Upper lobe of right lung (tissue), 1 donor: ENCODE measurements at regions not wholly inside any gene's neighbourhood (a gene's known extent, or its start where the extent isn't known, plus 50 kb on each side); places are given as distances from the start of the nearest gene placed in this dataset.

Experiments used
- ATAC-seq: fragments of 200-7000 bp; cut with Tn5 transposase; one replicate; pipeline ENCODE4 v1.9.1; 2020; ENCODE audit warnings: mild to moderate bottlenecking, moderate library complexity
- DNase-seq: peaks from one replicate; pipeline ENCODE4 v3.0.0-alpha.2; 2020
- H3K27ac ChIP-seq: fragments of 200-600 bp; one replicate; pipeline ENCODE4 v1.8.0; 2022
- H3K27me3 ChIP-seq: fragments of 200-600 bp; one replicate; pipeline ENCODE4 v1.8.0; 2022; ENCODE audit warnings: mild to moderate bottlenecking
- H3K36me3 ChIP-seq: fragments of 200-600 bp; one replicate; pipeline ENCODE4 v1.8.0; 2022
- H3K4me1 ChIP-seq: fragments of 200-600 bp; one replicate; pipeline ENCODE4 v1.8.0; 2022
- H3K4me3 ChIP-seq: fragments of 200-600 bp; one replicate; pipeline ENCODE4 v1.8.0; 2022; ENCODE audit warnings: mild to moderate bottlenecking
- H3K9me3 ChIP-seq: fragments of 200-600 bp; one replicate; pipeline ENCODE4 v1.8.0; 2022
- CTCF ChIP-seq: fragments of 200-600 bp; IDR thresholded peaks from one replicate; pipeline ENCODE4 v1.8.0; 2022; ENCODE audit warnings: antibody characterized with exemption
- intact Hi-C: fragments of 100-400 bp; cut with DNase I; formaldehyde crosslinking; loops from one replicate; pipeline ENCODE4 v1.11.0; 2022
- donor health status: DM: no; HTN: yes; CAD: no; lungs with severe emphysema.

- H3K36me3 ChIP-seq = no peaks in the 10 kb centered on the region
- peaks cover 27% of the 10 kb centered on the region for H3K27me3 ChIP-seq
- H3K27ac ChIP-seq = no peak overlapping the region
- no peak for TF ChIP-seq CTCF
- H3K9me3 ChIP-seq = no peaks in the 10 kb centered on the region
- no peaks in the 10 kb centered on the region for H3K4me1 ChIP-seq
- H3K4me3 ChIP-seq = no peak overlapping the region
- ATAC-seq (no peak), DNase-seq (no peak)
- intact Hi-C loops = no loop called here
These were observed 140.9 kb downstream of the EDN3 start for GRCh38 chr20:59441306-59441705.

DNA sequence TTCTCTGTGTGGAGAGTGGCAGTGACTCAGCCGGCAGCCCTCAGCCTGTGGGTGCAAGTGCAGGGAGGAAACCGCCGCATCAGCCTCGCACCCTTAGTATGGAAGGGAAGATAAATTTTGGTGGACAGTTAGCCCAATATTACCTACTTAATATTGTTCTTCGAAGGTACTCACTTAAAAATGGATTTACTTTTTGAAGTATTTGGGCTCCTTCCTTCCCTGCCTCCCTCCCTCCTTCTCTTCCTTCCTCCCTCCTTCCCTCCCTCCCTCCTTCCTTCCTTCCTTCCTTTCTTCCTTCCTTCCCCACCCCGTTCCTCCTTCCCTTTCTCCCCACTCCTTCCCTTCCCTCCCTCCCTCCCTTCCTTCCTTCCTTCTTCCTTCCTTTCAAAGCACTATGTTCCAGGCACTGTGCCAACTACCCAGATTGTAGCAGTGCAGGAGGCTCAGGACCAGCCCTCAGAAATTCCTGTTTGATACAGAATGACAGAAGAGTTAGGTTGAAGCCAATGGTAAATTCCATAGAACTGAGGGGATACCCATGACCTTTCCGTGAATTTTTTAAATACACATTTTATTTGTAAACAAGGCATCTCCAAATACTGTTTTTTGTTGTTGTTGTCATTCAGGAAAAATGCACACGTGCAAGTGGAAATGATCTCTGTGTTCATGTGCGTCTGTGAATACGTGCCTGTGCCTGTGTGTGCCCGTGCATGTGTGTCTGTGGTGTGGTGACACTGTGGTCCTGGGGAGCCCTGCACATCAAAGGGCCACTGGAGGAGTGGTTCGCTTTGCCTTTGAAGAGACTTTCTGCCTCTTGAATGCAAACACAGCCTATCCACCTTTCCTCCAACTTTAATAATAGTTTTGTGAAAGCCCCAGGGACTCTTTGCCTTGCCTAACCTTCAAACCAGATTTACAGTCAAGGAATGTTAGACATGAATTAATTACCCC is 141.7 kb downstream of the EDN3 start:
- H3K27me3 ChIP-seq = peaks cover 34% of the 10 kb centered on the region
- TF ChIP-seq CTCF = no peak
- no peak overlapping the region for H3K27ac ChIP-seq
- no peaks in the 10 kb centered on the region for H3K9me3 ChIP-seq
- no peak overlapping the region for H3K4me3 ChIP-seq
- DNase-seq (no peak), ATAC-seq (no peak)
- no peaks in the 10 kb centered on the region for H3K4me1 ChIP-seq
- intact Hi-C loops = no loop called here
- no peaks in the 10 kb centered on the region for H3K36me3 ChIP-seq

DNA sequence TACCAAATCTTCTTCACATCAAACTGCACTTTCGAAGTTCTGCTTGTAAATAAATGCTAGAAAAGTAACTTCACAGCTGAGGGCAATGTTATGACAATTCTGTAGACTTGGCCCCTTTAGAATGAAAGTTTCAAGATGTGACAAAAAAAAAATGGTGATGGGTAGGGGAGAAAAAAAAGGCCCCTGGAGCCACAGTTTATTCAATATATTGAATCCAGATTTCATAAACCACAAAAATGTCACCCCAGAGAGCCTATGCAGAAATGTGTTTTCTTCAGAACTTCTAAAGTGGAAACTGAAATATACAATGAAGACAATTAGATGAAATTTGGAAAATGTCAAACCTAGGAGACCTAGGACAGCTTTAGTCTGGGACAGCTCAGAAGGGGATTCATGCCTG is 143.1 kb downstream of the EDN3 start:
- DNase-seq (no peak), ATAC-seq (no peak)
- Histone ChIP-seq H3K27ac (no peak overlapping the region), H3K4me1 (no peaks in the 10 kb centered on the region), H3K36me3 (no peaks in the 10 kb centered on the region), H3K9me3 (no peaks in the 10 kb centered on the region), H3K4me3 (no peak overlapping the region), H3K27me3 (peaks cover 42% of the 10 kb centered on the region)
- no peak for TF ChIP-seq CTCF
- intact Hi-C loops = no loop called here

- peaks cover 57% of the 10 kb centered on the region for H3K27me3 ChIP-seq
- no peaks in the 10 kb centered on the region for H3K4me1 ChIP-seq
- no peaks in the 10 kb centered on the region for H3K36me3 ChIP-seq
- DNase-seq (no peak), ATAC-seq (no peak)
- no peak overlapping the region for H3K27ac ChIP-seq
- H3K9me3 ChIP-seq = no peaks in the 10 kb centered on the region
- intact Hi-C loops = no loop called here
- no peak for TF ChIP-seq CTCF
- no peak overlapping the region for H3K4me3 ChIP-seq
These were observed 146.0 kb downstream of the EDN3 start for GRCh38 chr20:59446376-59446775.

GRCh38 chr20:59448196-59448595 is 147.8 kb downstream of the EDN3 start:
- TF ChIP-seq CTCF = no peak
- Histone ChIP-seq H3K9me3 (no peaks in the 10 kb centered on the region), H3K4me3 (no peak overlapping the region), H3K4me1 (no peaks in the 10 kb centered on the region), H3K27ac (no peak overlapping the region), H3K27me3 (peaks cover 57% of the 10 kb centered on the region), H3K36me3 (no peaks in the 10 kb centered on the region)
- intact Hi-C loops = no loop called here
- DNase-seq = no peak
- ATAC-seq = no peak
